NOMO-1 treated with dmso at 0.1 percent for 144 hours (cell line): ENCODE measurements at regions not wholly inside any gene's neighbourhood (a gene's known extent, or its start where the extent isn't known, plus 50 kb on each side); places are given as distances from the start of the nearest gene placed in this dataset.

Source experiments
- DNase-seq: peaks from one replicate; lab custom pipeline; 2025; ENCODE audit not compliant: unreplicated experiment; lab: John Stamatoyannopoulos, UW

- DNase-seq = no peak
Observed at GRCh38 chr12:116454950-116455447, 104.2 kb upstream of the MAP1LC3B2 start.

- DNase-seq = no peak
Observed at GRCh38 chr12:116455540-116456329, 103.4 kb upstream of the MAP1LC3B2 start.

- DNase-seq = no peak
Observed at GRCh38 chr12:116456330-116457082, 102.7 kb upstream of the MAP1LC3B2 start.

- no peak for DNase-seq
Observed at GRCh38 chr12:116458492-116458891, 100.7 kb upstream of the MAP1LC3B2 start.

- DNase-seq = no peak
Observed at GRCh38 chr12:116459011-116459875, 99.9 kb upstream of the MAP1LC3B2 start.

- DNase-seq = no peak
Observed at GRCh38 chr12:116459916-116460663, 99.1 kb upstream of the MAP1LC3B2 start.

GRCh38 chr12:116461060-116461459 lies 98.1 kb upstream of the MAP1LC3B2 start:
- DNase-seq = no peak

GRCh38 chr12:116463366-116463765 lies 95.8 kb upstream of the MAP1LC3B2 start:
- no peak for DNase-seq

- no peak for DNase-seq
Observed at GRCh38 chr12:116465407-116465806, 93.8 kb upstream of the MAP1LC3B2 start.

GRCh38 chr12:116465856-116466255 lies 93.3 kb upstream of the MAP1LC3B2 start:
- DNase-seq = no peak

GRCh38 chr12:116466536-116466935 lies 92.6 kb upstream of the MAP1LC3B2 start:
- DNase-seq = no peak

- DNase-seq = no peak
Observed at GRCh38 chr12:116469344-116469743, 89.8 kb upstream of the MAP1LC3B2 start.

GRCh38 chr12:116471544-116471943 lies 87.6 kb upstream of the MAP1LC3B2 start:
- no peak for DNase-seq

GRCh38 chr12:116472193-116472592 lies 87.0 kb upstream of the MAP1LC3B2 start:
- no peak for DNase-seq

GRCh38 chr12:116473416-116473815 lies 85.8 kb upstream of the MAP1LC3B2 start:
- DNase-seq = no peak

- no peak for DNase-seq
Observed at GRCh38 chr12:116474331-116474730, 84.8 kb upstream of the MAP1LC3B2 start.

GRCh38 chr12:116474899-116475298 lies 84.3 kb upstream of the MAP1LC3B2 start:
- DNase-seq = no peak

GRCh38 chr12:116476227-116476822 lies 82.9 kb upstream of the MAP1LC3B2 start:
- DNase-seq = no peak

- DNase-seq = no peak
Observed at GRCh38 chr12:116478243-116478773, 80.9 kb upstream of the MAP1LC3B2 start.
